ENCODE measurements at regions not wholly inside any gene's neighbourhood (a gene's known extent, or its start where the extent isn't known, plus 50 kb on each side); places are given as distances from the start of the nearest gene placed in this dataset.

DNA sequence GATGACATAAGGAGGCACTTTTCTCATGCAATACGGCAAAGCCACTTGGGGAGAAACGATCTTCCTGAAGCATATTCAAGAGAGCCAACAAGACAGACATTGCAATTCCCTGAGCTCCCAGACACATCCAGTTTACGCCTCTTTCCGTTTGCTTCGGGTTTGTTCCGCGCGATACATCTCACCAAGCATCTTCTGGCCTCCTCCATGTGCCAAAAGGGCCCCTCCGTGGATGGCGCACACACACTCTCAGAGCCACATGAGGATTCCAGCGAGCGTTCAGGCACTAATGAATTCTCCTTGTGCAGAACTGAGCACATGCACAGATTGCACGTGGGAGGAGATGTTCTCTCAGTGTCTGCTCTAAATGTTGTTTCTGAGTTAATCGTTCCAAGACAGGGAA is 146.7 kb upstream of the SHISA6 start:
- no peaks in the 10 kb centered on the region for H3K36me3 ChIP-seq (ENCODE audit: control insufficient read depth, insufficient read depth, low read length)
- intact Hi-C loops (cut with micrococcal nuclease; ENCODE audit: unreplicated experiment): no loop called here
- Mint-ChIP-seq H3K27me3 (ENCODE audit: insufficient read depth, unreplicated experiment) (peaks cover 2% of the 10 kb centered on the region), H3K36me3 (ENCODE audit: insufficient read depth, unreplicated experiment) (no peaks in the 10 kb centered on the region), H3K4me3 (ENCODE audit: unreplicated experiment) (no peak overlapping the region), H3K4me1 (ENCODE audit: low read depth, unreplicated experiment) (no peaks in the 10 kb centered on the region), H3K27ac (ENCODE audit: unreplicated experiment) (no peak overlapping the region), H3K9me3 (ENCODE audit: unreplicated experiment) (no peaks in the 10 kb centered on the region)
- H3K9me3 ChIP-seq: no peaks in the 10 kb centered on the region
- ChIA-PET POLR2A (no interaction called here), CTCF (no interaction called here)
- no peak for DNase-seq
- H3K4me1 ChIP-seq: no peaks in the 10 kb centered on the region
- BruUV-seq (replicated peaks): no TSS peak
- no peaks in the 10 kb centered on the region for H3K27me3 ChIP-seq (replicated peaks; ENCODE audit: control insufficient read depth, insufficient read depth, low read length)
- H3K4me3 ChIP-seq (ENCODE audit: low read depth, low read length): no peak overlapping the region
- TF ChIP-seq, protein P1, sequence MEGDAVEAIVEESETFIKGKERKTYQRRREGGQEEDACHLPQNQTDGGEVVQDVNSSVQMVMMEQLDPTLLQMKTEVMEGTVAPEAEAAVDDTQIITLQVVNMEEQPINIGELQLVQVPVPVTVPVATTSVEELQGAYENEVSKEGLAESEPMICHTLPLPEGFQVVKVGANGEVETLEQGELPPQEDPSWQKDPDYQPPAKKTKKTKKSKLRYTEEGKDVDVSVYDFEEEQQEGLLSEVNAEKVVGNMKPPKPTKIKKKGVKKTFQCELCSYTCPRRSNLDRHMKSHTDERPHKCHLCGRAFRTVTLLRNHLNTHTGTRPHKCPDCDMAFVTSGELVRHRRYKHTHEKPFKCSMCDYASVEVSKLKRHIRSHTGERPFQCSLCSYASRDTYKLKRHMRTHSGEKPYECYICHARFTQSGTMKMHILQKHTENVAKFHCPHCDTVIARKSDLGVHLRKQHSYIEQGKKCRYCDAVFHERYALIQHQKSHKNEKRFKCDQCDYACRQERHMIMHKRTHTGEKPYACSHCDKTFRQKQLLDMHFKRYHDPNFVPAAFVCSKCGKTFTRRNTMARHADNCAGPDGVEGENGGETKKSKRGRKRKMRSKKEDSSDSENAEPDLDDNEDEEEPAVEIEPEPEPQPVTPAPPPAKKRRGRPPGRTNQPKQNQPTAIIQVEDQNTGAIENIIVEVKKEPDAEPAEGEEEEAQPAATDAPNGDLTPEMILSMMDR (IDR thresholded peaks at IDR 0.05; ENCODE audit: insufficient read depth in 1 of 2, low read depth in 1 of 2, low read length in 1 of 2, severe bottlenecking in 1 of 2, unreplicated experiment in 1 of 2): no peak

DNA sequence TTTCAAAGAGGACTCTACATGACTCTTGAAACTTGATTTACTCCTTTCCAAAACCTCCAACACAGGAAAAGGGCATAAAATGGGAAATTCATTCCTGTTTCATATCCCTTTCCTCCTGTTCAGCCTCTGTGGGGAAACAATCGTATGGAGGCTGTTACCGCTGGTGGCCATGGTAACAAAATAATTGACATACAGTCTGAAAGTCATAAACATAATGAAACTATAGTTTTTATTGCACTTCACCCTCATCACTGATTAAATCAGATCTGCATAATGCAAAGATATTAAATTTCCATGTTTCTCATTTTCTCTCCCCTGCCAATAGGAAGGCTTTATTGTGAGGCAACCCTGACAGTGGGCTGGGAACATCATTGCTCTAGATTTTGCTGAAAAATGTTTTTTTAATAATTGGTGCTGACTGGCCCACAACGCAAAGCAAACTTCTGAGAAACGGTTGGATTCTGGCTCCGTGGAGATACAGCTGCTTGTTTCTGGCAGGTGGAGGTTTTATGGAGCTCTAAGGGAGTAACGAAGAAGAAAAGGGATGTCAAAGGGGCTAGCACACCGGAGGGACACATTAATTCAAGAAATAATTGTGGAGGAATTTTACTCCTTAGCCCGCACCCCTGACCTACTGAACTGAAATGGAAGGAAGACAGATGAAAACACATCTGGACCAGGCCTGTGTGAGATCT is 154.2 kb upstream of the SHISA6 start:
- Histone ChIP-seq H3K4me3 (ENCODE audit: low read depth, low read length) (no peak overlapping the region), H3K4me1 (no peaks in the 10 kb centered on the region), H3K36me3 (ENCODE audit: control insufficient read depth, insufficient read depth, low read length) (no peaks in the 10 kb centered on the region), H3K9me3 (no peaks in the 10 kb centered on the region), H3K27me3 (replicated peaks; ENCODE audit: control insufficient read depth, insufficient read depth, low read length) (no peaks in the 10 kb centered on the region)
- TF ChIP-seq, protein P1 (IDR thresholded peaks at IDR 0.05; ENCODE audit: insufficient read depth in 1 of 2, low read depth in 1 of 2, low read length in 1 of 2, severe bottlenecking in 1 of 2, unreplicated experiment in 1 of 2): no peak
- H3K27me3 Mint-ChIP-seq (ENCODE audit: insufficient read depth, unreplicated experiment): peaks cover 2% of the 10 kb centered on the region
- H3K4me3 Mint-ChIP-seq (ENCODE audit: unreplicated experiment): no peak overlapping the region
- intact Hi-C loops (cut with micrococcal nuclease; ENCODE audit: unreplicated experiment): no loop called here
- BruUV-seq (replicated peaks): no TSS peak
- POLR2A ChIA-PET: no interaction called here
- no peaks in the 10 kb centered on the region for H3K9me3 Mint-ChIP-seq (ENCODE audit: unreplicated experiment)
- no peak for DNase-seq
- no peaks in the 10 kb centered on the region for H3K36me3 Mint-ChIP-seq (ENCODE audit: insufficient read depth, unreplicated experiment)
- no peaks in the 10 kb centered on the region for H3K4me1 Mint-ChIP-seq (ENCODE audit: low read depth, unreplicated experiment)
- CTCF ChIA-PET: no interaction called here
- H3K27ac Mint-ChIP-seq (ENCODE audit: unreplicated experiment): no peak overlapping the region

DNA sequence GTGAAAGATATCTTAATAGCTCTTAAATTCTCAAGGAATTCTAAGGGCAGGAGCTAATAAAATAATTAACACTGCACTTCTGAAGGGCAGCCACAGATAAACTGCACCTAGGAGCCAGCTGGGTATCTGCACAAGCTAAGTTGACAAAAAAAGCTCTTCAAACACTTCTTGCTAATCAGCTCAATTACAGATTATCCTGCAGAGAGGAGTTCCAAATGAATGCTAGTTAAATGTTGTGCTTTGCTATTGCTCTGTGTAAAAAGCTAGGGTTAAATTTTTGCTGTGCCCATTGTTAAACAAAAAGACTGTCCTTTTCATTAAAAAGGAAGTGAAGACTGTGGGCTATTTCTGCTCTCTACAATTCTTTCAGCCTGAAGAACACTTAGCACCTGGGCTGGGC is 158.5 kb upstream of the SHISA6 start:
- H3K9me3 Mint-ChIP-seq (ENCODE audit: unreplicated experiment): no peaks in the 10 kb centered on the region
- POLR2A ChIA-PET: no interaction called here
- Histone ChIP-seq H3K4me1 (no peaks in the 10 kb centered on the region), H3K4me3 (ENCODE audit: low read depth, low read length) (no peak overlapping the region), H3K9me3 (no peaks in the 10 kb centered on the region), H3K27me3 (replicated peaks; ENCODE audit: control insufficient read depth, insufficient read depth, low read length) (no peaks in the 10 kb centered on the region), H3K36me3 (ENCODE audit: control insufficient read depth, insufficient read depth, low read length) (no peaks in the 10 kb centered on the region)
- H3K4me1 Mint-ChIP-seq (ENCODE audit: low read depth, unreplicated experiment): no peaks in the 10 kb centered on the region
- H3K27me3 Mint-ChIP-seq (ENCODE audit: insufficient read depth, unreplicated experiment): no peaks in the 10 kb centered on the region
- CTCF ChIA-PET: no interaction called here
- no TSS peak for BruUV-seq (replicated peaks)
- no peak for DNase-seq
- no peak overlapping the region for H3K4me3 Mint-ChIP-seq (ENCODE audit: unreplicated experiment)
- no peaks in the 10 kb centered on the region for H3K36me3 Mint-ChIP-seq (ENCODE audit: insufficient read depth, unreplicated experiment)
- no peak overlapping the region for H3K27ac Mint-ChIP-seq (ENCODE audit: unreplicated experiment)
- TF ChIP-seq, protein P1 (IDR thresholded peaks at IDR 0.05; ENCODE audit: insufficient read depth in 1 of 2, low read depth in 1 of 2, low read length in 1 of 2, severe bottlenecking in 1 of 2, unreplicated experiment in 1 of 2): no peak
- intact Hi-C loops (cut with micrococcal nuclease; ENCODE audit: unreplicated experiment): no loop called here
